ENCODE measurements at regions not wholly inside any gene's neighbourhood (a gene's known extent, or its start where the extent isn't known, plus 50 kb on each side); places are given as distances from the start of the nearest gene placed in this dataset.
"Not testable (repeated sequence)": the region's sequence is repeated elsewhere in the genome, so short reads cannot be mapped to it uniquely, and the experiment has no call there.

DNA sequence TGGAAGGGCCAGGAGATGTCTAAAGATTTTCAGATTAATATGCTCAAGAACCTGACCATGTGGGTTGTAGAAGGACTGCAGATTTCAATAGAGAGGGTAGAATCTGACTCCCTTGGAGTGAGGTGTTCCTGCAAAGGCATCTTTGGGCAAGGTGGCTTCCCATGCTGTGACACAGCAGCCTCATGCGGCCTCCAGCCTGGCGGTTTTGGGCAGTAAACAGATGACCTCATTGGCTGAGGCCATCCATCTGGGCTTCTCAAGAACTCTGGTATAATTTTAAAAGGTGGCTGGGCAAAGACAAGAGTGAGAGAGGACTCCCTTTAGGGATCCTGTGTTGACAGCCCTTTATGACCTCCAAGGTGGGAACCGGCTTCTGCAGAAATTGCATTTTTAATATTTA is 90.3 kb upstream of the ERCC6L2 start:
- intact Hi-C loops (cut with micrococcal nuclease), result no loop called here

DNA sequence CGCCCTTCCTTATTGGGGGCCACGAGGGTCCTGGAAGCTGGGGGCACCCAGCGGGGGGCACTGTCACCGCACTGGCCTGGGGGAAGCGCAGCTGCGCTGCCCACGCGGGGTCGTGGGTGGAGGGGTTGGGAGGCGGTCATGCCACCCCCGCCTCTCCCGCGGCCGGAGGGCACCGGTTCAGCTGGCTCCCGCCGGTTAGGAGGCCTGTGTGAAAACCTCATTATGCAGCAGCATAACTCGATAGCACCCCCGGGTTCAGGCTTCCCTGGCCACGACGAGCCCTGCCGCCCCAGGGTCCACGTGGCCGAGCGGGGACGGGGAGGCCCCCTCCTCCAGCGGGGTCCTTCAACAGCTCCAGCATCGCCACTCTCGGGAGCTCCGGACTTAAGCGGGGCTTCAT is 91.2 kb upstream of the ERCC6L2 start:
- intact Hi-C loops (cut with micrococcal nuclease), result no loop called here

DNA sequence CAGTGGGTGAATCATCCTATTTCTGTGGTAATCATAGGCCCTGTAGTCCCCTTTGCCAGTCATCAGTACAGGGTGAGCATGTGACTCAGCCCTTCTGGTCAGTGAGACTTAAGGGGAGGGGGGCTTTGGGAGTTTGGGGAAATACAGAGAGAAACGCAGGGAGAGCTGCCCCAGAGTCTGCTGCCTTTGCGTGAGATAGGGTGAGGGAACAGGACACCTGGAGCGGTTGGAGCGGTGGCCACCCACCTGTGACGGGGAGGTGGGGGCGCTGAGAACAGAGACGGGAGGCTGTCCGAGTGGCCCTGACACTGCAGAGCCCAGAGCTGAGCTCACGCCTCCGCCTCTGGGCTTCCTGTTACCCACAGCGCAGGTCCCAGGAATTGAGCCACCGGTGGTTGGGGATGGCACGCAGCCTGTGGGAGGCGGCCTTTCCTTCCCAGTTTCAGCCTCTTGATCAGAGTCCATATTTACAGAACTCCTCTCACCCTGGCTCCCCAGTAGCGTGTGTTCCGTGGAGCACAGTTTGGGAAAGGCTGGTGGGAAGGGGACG is 92.0 kb upstream of the ERCC6L2 start:
- intact Hi-C loops (cut with micrococcal nuclease), result no loop called here

DNA sequence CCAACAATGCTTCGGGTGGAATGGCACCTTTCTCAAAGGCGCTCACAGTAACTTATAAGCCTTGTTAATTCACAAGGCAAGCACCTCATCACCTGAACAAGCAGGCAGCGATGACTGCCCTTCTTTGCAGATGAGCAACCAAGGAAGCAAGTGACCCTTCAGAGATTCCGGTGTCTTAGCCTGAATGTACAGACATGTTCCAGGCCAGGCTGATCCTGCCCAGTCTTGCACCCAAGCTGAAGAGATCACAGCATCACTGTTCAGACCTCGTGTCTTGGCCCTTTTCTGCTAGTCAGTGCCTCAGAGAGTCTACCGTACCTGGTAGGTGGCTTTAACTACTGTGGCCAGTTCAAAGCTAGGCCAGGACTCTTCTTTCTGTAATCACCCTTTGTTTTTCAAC is 94.7 kb upstream of the ERCC6L2 start:
- intact Hi-C loops (cut with micrococcal nuclease), result no loop called here

DNA sequence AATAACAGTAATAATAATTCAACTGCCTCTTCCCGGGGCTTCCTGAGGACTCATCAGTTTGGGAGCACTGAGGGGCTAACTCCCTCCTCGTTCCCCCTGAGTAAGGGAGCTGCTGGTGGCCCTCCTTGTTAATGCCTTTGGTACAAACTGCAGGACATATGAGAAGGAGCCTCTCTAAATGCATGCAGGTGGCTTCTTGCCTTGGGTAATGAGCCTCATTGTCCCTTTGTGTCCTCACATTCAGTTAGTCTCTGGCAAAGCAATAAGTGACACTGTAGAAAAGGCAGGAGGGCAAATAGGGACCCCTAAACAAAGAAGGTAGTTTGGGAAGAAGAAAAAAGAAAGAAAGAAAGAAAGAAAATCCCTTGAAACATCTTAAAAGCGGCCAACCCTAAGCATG is 95.4 kb upstream of the ERCC6L2 start:
- intact Hi-C loops (cut with micrococcal nuclease), result no loop called here

DNA sequence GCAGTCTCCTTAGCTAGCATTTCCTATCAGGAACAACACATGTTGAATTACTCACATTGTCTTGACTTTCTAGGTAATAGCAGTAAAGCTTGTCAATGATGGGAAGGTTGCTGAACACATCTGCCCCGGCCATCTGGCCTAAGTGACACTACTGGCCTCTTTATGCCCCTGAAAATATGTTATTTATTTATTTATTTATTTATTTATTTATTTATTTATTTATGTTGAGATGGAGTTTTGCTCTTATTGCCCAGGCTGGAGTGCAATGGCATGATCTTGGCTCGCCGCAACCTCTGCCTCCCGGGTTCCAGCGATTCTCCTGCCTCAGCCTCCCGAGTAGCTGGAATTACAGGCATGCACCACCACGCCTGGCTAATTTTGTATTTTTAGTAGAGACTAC is 95.9 kb upstream of the ERCC6L2 start:
- intact Hi-C loops (cut with micrococcal nuclease), result not testable (repeated sequence)

DNA sequence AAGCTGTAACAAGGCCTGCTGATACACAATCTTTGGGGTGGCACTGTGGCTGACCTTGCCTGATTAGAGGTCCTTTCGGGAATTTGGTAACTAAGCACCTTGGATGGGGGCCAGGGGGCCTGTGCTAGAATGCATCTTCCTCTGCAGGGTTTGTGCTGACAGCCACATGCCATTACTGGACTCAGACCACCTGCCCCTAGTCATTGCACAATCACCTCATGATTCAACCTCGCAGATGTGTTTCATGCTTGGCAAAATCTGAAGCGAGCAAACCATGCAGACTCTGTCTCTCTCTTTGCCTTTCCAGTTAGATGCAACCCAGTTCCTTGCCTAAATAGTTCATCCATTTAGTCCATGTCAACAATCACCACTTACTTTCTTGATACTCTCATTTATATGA is 96.5 kb upstream of the ERCC6L2 start:
- intact Hi-C loops (cut with micrococcal nuclease), result no loop called here

DNA sequence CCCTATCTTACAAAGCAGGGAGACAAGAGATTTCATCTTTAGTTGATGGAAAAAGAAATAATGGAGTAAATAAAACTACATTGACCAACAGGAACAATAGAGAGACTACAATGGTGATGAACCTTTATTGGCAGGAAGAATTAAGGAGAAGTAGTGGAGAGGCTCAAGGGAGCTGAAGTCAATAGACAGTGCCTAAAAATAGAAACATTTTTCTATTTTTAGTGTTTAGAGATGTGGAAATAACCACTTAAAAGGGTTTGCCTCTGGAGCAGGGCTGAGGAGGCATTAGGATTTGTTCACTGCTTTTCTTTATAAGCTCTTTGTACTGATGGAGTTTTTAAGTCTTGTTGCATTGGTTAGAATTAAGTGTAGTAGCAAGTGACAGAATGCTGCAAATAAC is 98.4 kb upstream of the ERCC6L2 start:
- intact Hi-C loops (cut with micrococcal nuclease), result no loop called here

DNA sequence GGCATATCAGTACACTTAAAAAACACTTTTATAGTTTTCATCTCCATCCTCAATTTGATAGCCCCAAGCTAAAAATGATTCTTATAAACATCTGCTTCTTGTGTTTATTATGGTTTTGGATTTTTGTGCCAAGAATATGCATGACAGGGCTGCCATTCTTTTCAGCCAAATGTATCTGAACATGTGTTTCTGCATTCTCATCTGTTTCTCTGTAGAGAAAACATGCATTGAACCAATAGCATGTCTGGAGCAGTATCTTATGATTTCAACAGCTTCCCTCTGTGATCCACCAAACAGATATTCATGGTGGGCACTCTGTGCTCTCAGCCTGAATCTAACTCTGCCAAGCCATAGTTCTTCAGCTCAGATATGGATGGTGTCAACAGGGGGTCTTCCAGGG is 99.3 kb upstream of the ERCC6L2 start:
- intact Hi-C loops (cut with micrococcal nuclease), result no loop called here

DNA sequence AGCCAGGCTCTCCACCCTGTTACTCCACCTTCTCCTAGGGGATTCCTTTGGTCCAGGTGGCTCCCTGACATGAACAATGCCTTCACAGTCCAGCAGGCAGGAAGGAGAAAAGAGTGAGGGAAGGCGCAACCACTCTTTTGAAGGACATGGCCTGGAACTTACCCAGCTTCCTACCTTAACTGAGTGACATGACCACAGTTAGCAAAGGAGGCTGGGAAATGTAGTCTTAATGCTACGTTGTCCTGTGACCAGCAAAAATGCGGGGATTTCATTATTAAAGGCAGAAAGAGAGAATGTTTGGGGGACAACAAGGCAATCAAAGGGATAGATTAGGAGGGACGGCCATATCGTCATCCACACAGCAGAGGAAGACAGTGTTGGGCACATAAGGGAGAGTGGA is 100.3 kb upstream of the ERCC6L2 start:
- intact Hi-C loops (cut with micrococcal nuclease), result no loop called here

DNA sequence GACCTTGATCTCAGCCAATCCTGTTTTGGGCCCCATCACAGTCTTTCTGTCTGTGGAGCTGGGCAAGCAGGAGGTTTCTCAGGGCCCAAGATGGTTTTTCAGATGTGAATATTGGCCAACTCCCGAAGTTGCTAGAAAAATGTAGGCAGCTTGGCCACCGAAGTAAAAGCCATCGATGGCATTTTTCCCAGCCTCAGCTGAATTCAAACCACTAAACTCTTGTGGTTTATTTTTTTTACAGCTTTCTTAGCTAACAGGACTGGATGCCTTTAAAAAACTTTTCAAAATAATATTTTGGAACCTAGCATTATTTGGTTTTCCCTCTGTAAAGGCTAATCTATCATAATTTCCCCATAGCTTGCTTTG is 102.5 kb upstream of the ERCC6L2 start:
- intact Hi-C loops (cut with micrococcal nuclease), result no loop called here

DNA sequence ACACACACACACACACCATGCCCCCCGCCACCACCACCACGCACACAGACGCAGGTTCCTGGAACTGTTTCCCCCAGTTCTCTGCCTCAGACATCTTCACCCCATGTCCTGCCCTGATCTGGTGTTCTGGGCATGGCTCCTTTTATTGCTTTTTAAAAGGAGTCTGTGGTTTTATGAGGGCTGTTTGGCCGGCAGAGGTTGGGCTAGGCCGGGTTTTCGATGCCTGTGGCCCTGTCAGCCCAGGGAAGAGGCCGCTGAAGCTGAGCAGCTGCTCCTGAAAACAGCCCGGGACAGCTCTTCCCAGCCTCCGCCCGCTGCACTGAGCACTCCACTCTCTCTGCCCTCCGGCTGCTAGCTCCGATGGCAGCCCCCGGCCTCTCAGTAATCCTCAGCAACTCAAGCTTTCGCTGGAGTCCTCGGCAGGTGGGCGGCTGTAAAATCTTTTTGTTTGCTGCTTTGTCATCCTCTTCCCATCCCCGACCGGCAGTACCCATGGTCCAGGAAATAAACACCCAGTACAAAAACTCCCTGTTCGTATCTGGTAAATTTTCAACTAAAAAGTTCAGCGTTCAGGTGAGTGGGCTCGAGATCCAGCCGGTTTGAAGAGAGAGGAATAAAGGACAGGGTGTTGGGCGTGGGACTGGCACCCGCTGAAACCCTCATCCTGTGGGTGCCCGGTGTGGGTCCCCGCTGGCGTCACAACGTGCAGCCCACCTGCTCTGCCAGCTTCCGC is 103.0 kb upstream of the ERCC6L2 start:
- intact Hi-C loops (cut with micrococcal nuclease), result no loop called here

DNA sequence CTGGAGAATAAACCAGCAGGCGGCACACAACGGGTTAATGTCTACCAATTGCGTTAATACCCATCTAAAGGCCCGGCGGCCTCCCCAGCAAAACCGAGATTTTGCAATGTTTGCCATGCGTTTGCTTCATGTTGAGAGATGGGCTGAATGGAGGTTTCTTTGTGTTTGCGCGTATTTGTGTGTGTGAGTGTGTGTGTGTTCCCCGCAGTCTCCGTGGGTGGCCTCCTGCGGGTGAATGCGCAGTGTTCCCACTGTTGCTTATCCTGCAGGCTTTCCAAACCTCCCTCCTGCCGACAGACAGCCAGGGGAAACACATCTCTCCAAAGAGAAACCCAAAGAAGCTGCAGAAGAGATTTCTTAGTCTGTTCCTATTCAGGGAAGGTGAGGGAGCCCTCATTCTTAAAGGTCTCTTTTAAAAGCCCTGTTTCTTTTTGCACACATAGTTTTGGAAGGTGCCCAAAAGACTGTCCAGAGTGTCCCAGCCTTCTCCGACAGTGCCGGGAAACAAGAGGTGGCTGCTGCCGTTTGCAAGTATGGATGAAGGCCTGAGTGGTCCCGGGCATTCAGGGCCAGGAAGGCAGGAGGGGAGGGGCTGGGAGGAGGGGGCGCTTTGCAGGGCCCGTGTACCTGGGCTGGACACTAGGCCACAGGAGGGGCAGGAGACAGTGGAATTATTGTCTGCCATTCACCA is 103.8 kb upstream of the ERCC6L2 start:
- intact Hi-C loops (cut with micrococcal nuclease), result no loop called here

DNA sequence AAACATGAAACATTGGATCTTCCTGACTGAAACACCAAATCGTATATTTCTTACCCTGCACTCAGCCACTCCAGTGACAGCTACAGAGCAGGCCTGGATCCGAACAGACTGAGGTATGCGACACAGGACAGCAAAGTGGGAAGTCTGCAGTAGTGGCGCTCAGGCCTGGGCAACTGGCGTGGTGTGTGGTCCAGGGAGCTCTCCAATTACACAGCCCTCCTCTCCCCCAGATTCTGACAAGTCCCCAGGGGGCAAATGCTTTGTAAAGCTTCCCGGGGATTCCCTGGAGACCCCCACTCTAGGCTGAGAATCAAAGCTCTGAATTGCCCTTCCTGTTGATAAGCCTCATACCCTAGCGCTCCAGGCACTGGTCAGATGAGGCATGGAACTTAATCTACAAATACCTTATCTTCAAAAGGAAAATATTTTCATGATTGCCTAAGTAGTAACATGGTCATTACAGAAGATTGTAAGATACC is 104.8 kb upstream of the ERCC6L2 start:
- intact Hi-C loops (cut with micrococcal nuclease), result no loop called here

DNA sequence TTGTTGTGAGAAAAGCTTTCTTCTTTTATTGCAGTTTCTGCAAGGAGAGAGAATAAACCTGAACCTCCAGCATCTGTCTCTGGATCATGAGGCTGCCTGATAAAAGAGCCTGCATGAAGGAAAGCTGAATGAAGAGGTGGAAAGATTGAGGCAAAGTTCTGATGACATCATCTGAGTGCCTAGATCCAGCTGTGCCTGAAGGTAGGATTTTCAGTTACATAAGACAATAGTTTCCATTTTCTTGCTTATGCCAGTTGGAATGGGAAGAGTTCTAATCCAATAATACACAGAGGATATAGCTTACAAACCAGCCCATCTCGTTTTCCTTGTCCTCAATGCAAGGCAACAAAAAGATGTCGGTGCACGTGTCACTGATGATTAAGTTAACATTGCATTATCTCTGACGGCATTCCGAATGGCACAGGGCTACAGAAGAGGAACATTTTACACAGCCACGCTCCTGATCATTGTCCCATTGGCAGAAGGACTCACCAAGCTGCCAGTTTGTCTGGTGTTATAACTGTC is 105.5 kb upstream of the ERCC6L2 start:
- intact Hi-C loops (cut with micrococcal nuclease), result no loop called here

DNA sequence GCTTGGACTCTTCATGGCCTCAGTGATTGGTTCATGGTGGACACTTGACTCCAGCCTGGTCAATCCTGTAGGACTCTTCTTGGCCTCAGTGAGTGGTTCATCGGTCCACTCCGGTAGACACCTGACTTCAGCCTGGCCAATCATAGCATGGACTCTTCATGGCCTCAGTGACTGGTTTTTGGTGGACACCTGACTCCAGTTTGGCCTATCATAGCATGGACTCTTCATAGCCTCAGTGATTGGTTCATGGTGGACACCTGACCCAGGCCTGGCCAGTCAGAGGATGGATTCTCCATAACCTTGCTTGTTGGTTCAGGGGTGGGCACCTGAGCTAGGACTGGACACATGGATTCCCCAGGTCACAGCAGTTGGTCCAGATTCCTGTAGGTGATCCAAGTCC is 106.0 kb upstream of the ERCC6L2 start:
- intact Hi-C loops (cut with micrococcal nuclease), result no loop called here

DNA sequence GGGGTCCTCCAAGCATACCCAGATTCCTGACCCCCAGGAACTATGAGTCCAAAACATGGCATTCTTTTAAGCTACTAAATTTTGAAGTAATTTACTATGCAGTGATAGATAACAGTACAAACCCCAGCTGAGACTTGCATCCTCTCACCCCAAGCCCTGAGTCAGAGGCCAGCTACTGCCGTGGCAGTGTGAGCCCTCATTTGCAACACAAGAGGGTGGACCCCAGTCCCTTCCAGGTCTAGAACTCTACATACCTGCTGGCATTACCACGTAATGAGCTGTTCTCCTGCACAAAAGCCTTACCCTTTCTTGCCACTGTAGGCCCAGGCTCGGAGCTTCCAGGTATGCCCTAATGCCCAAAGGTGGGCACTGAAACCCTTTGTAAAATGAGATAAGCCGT is 108.6 kb upstream of the ERCC6L2 start:
- intact Hi-C loops (cut with micrococcal nuclease), result no loop called here

DNA sequence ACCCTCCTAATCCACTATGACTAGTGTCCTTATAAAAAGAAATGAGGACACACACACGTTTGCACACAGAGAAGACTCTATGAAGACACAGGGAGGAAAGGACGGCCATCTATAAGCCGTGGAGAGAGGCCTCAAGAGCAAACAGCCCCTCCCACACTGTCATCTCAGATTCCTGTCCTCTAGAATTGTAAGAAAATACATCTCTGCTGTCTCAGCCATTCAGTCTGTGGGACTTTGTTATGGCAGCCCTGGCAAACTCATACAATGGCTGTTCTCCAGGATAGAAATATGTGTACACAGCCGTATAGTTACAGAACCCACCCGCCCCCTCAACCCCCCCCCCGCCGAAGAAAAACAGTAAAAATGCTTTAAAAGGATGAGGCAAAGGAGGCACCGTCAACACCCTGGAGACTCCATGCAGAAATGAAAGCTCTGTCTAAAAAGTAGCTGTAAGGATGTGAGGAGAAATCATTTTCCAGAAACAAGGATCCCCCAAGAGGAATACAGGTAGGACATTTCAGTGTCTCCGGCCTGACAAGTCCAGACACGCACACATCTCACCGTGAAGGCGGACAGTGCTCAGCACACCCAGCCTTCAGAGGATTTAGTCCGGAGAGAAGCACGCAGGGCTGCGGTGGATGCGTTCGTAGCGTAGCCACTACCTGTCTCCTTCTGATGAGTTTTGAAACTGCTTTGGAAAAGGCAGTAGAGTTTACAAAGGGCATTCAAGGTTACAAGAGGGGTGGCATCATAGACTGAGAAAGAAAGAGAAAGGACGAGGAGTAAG is 110.8 kb upstream of the ERCC6L2 start:
- intact Hi-C loops (cut with micrococcal nuclease), result no loop called here

DNA sequence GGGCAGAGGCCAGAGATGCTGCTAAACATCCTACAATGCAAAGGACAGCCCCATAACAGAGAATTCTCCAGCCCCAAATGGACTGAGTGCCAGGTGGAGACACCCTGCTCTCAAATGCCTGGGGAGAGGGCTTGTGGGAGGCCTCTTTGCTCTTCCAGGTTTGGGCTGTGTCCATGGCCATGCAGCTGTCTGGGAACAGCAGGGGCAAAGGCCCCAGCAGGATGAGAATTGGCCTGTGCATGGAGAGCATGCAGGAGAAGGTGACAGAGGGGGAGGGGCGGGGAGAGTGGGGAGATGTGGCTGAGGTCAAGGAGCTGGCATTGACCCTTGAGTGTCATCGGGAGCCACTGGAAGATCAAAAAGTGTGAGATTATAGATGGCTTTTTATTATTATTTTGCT is 111.5 kb upstream of the ERCC6L2 start:
- intact Hi-C loops (cut with micrococcal nuclease), result no loop called here

DNA sequence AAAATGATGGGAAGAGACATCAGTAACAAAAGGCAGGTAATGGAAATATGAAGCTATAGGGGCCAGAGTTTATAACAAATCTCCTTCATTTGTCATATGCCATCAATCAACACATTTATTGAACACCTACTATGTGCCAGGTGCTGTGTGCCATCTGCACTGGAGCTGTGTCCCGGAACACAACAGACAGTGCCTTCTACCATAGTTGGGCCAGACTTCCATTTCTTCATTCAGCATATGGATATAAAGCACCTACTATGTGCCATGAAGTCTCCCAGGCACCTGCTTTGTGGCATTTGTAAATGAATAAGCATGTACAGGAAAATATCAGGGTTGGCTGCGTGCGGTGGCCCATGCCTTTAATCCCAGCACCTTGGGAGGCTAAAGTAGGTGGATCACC is 112.5 kb upstream of the ERCC6L2 start:
- intact Hi-C loops (cut with micrococcal nuclease), result no loop called here

DNA sequence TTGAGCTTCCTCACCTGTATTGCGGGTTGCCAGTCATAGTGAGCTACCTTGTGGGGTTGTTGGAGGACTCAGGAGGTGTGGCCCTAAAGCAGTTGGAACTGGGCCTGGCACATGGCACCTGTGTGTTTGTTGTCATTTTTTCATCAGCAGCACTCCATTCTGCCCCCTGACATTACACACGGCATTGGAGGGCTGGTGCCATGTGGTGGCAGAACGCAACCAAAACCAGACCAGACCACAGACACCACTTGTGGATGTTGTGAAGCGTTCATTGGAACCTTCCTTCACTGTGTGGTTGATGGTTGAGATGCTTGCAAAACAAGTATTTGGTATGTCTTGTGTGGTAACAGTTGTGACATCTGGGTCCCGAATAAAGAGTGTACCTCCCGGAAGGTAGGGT is 113.2 kb upstream of the ERCC6L2 start:
- intact Hi-C loops (cut with micrococcal nuclease), result no loop called here

DNA sequence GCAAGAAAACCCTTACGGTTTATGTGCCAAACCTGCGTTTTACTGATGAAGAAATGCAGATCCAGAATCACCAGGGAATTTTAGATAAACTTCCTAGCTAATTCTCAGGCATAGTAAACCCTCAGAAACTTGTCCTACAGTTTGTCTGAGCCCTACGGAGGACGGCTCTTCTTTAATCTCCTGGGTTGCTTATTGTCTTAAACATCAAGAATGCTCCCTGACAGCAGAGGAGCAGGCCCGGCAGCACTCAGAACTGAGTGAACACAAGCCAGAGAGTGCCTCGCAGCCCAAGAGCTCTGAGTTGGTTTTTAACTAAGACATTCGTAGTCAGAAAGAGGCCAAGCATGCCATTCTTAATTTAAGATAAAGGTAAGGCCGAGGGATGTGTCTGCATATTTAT is 114.7 kb upstream of the ERCC6L2 start:
- intact Hi-C loops (cut with micrococcal nuclease), result no loop called here

All from T-helper 2 cell treated with Interferon-gamma antibody and Interleukin-4, amounts not matched to agents 100 ng/mL and 5 ng/mL, for 36 hours (primary cell).